HG02798 (cell line): ENCODE measurements at regions not wholly inside any gene's neighbourhood (a gene's known extent, or its start where the extent isn't known, plus 50 kb on each side); places are given as distances from the start of the nearest gene placed in this dataset.

Experiments used
- ATAC-seq: cut with Tn5 transposase; IDR thresholded peaks from one replicate; pipeline ENCODE4 v1.9.1; 2021; ENCODE audit warnings: mild to moderate bottlenecking; ENCODE audit not compliant: unreplicated experiment, poor library complexity

DNA sequence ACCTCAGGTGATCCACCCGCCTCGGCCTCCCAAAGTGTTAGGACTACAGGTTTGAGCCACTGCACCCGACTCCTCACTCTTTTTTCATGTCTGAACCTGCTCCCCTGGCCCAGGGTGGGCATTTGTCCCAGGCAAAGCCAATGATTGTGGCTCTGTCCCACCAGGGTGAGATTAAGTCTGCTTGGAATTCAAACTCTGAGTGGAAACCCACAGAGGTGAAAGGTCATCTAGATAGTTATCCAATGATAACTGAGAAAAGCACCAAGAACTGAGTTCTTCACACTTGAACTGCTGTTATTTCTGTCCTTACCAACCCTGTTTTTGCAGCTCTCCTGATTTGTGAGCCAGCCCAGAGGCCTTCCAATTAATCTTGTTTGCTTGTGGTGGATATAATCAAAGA is 62.4 kb upstream of the ACVR1 start:
- no peak for ATAC-seq

DNA sequence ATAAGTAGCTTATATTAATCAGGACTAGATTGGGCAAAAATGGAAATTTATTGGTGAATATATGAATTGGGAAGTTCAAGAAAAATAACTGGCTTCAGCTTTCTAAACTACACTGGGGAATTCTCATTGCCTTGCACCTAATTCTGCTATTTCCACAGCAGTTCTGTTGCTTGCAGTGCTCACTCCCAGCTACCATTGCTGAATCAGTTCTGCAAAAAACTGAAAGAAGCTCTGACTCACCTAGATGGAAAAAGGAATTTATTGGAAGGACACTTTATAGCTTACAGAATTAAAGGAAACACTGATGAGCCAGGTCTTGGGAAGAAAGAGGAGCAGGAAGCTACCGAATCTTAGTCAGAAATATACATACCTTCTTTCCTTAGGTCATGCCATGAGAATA is 60.3 kb upstream of the ACVR1 start:
- ATAC-seq, result no peak

GRCh38 chr2:157935378-157935906 is 59.3 kb upstream of the ACVR1 start:
- ATAC-seq, result no peak

GRCh38 chr2:157934684-157935377 is 58.7 kb upstream of the ACVR1 start:
- no peak for ATAC-seq

- no peak for ATAC-seq
Measured at GRCh38 chr2:157933160-157933920, 57.2 kb upstream of the ACVR1 start.

GRCh38 chr2:157932480-157933159 is 56.5 kb upstream of the ACVR1 start:
- ATAC-seq, result no peak

DNA sequence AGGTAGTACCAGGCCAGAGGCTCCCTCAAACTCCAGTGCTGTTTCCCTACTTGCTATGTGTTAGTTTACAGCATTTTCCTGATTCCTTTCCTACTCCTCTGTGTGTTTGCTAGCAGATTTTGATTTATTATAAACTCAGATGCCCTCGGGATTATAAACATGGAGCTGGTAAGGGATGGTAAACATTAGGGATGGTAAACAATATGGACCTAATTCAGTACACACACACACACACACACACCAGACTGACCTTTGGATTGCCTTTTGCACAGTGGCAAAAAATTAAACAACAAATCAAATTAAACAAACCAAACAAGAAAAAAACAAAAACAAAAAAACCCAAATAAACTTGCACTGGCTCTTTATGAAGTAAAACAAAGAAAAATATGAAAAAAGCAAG is 55.4 kb upstream of the ACVR1 start:
- ATAC-seq, result no peak

DNA sequence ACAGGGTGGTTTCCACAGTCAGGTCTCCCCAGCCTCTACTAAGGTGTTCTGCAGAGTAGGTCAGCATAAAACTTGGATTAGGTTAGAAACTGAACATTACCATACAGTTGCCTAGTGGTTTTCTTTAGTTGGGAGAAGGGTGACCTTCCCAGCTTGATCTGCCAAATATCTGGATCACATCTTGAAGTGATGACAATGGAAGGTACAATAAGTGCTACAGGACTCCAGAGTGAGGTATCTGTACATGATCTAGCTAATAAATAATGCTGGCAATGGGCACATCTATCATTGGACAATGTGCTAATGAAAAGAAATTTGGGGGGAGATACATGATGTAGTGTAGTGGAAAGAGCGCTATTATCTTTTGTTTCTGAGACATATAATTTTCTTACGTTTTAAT is 54.6 kb upstream of the ACVR1 start:
- ATAC-seq, result no peak

- ATAC-seq, result no peak
Measured at GRCh38 chr2:157929871-157930667, 53.9 kb upstream of the ACVR1 start.

- no peak for ATAC-seq
Measured at GRCh38 chr2:157928372-157928771, 52.2 kb upstream of the ACVR1 start.

- ATAC-seq, result no peak
Measured at GRCh38 chr2:157927155-157927554, 51.0 kb upstream of the ACVR1 start.
